Colonic mucosa (tissue), 1 donor: ENCODE measurements at regions not wholly inside any gene's neighbourhood (a gene's known extent, or its start where the extent isn't known, plus 50 kb on each side); places are given as distances from the start of the nearest gene placed in this dataset. TPM values are rescaled to one million over a fixed set of nuclear protein-coding genes. Genes with fewer than 3 reads are reported as not detected.

Experiments
- microRNA-seq: library from miRNA; unstranded; fragments of <30 nt; microRNA quantifications from one replicate; pipeline ENCODE4, GENCODE V29; 2019
- donor health status: DM: no; HTN: no; CAD: no.

Small RNA genes lying in the stretch of these regions (microRNA-seq; reads per million reads assigned to microRNA genes)
- not detected for gene MIR6078
